Ovary (tissue), 7 donors: ENCODE measurements at regions not wholly inside any gene's neighbourhood (a gene's known extent, or its start where the extent isn't known, plus 50 kb on each side); places are given as distances from the start of the nearest gene placed in this dataset.
"Not testable (repeated sequence)": the region's sequence is repeated elsewhere in the genome, so short reads cannot be mapped to it uniquely, and the experiment has no call there.

ENCODE experiments used
- DNase-seq, 5 donors: peaks; one replicate each; pipeline ENCODE4 v3.0.0-alpha.2; 2019 to 2020
- H3K27ac ChIP-seq, 2 donors: fragments of 200-600 bp; one replicate each; pipeline versions ENCODE4 v1.5.1 to v1.8.0; 2019 to 2022
- H3K27me3 ChIP-seq: fragments of 200-600 bp; one replicate; pipeline ENCODE4 v1.8.0; 2022
- H3K36me3 ChIP-seq: fragments of 200-600 bp; sonication (generic); one replicate; pipeline ENCODE4 v1.5.1; 2019
- H3K4me1 ChIP-seq: one replicate; pipeline ENCODE4 v1.8.1; 2013; ENCODE audit warnings: mild to moderate bottlenecking, moderate library complexity; ENCODE audit not compliant: insufficient read depth
- H3K4me3 ChIP-seq: fragments of 200-600 bp; sonication (generic); one replicate; pipeline ENCODE4 v1.5.1; 2017
- H3K9me3 ChIP-seq, 2 donors: fragments of 200-600 bp in 1 of 2; sonication (generic) in 1 of 2; one replicate each; pipeline versions ENCODE4 v1.5.1 to v1.8.1; 2013 to 2019; ENCODE audit warnings: mild to moderate bottlenecking in 1 of 2, moderate library complexity in 1 of 2
- CTCF ChIP-seq, 3 donors: fragments of 450-650 bp in 2 of 3; fragments of 200-600 bp in 1 of 3; IDR thresholded peaks; one replicate each; pipeline versions ENCODE4 v1.5.1 to v1.8.0; 2016 to 2022; ENCODE audit warnings: antibody characterized with exemption in 3 of 3, mild to moderate bottlenecking in 1 of 3
- EP300 ChIP-seq: sonication (generic); formaldehyde crosslinking; IDR thresholded peaks from one replicate; pipeline ENCODE4 v1.6.1; 2017; ENCODE audit warnings: antibody characterized with exemption
- POLR2A ChIP-seq: fragments of 450-650 bp; IDR thresholded peaks from one replicate; pipeline ENCODE4 v1.6.1; 2017; ENCODE audit warnings: antibody characterized with exemption, mild to moderate bottlenecking, moderate library complexity
- WGBS, 3 donors: extraction: QIAGEN DNeasy Blood & Tissue Kit in 1 of 3; methylation state at CpG; one replicate each; pipeline versions ENCODE4 v1.1.5 to v1.1.7; 2013 to 2017; 5-methylcytosine and 5-hydroxymethylcytosine counted together
- intact Hi-C, 4 donors: fragments of 100-400 bp; cut with DNase I; formaldehyde crosslinking; loops; one replicate each; pipeline versions ENCODE4 v1.11.0 to v1.15.1; 2022 to 2023
- donor health status: DM: no; HTN: no; CAD: no; lungs with moderate emphysema.
- donor health status: DM: no; HTN: no; CAD: no.
- donor health status: Bipolar disorder and iron deficiency.
- donor health status: DM: no; HTN: no; CAD: no.
- donor health status: DM: yes; HTN: yes; CAD: no.

- TF ChIP-seq POLR2A, result no peak
- TF ChIP-seq CTCF (IDR thresholded peaks at IDR 0.05), result no peak
- no peak for TF ChIP-seq EP300
- H3K27me3 ChIP-seq, result no peaks in the 10 kb centered on the region
- no peak overlapping the region for H3K27ac ChIP-seq
- intact Hi-C loops, result no loop called here
- no peaks in the 10 kb centered on the region for H3K9me3 ChIP-seq
- 65 to 81% (median 76%) methylated on average over 2 of the region's 2 CpGs for WGBS, 3 donors
- DNase-seq, result no peak
- H3K4me1 ChIP-seq, result no peaks in the 10 kb centered on the region
- H3K36me3 ChIP-seq, result no peaks in the 10 kb centered on the region
- no peak overlapping the region for H3K4me3 ChIP-seq
Observed at GRCh38 chr2:142291969-142292368, 161.2 kb upstream of the LRP1B start.

GRCh38 chr2:142290931-142291330 is 160.1 kb upstream of the LRP1B start:
- H3K4me3 ChIP-seq, result no peak overlapping the region
- WGBS, 3 donors, result 15 to 23% (median 17%) methylated on average over 3 of the region's 3 CpGs
- H3K4me1 ChIP-seq, result no peaks in the 10 kb centered on the region
- H3K9me3 ChIP-seq, result no peaks in the 10 kb centered on the region
- H3K27me3 ChIP-seq, result no peaks in the 10 kb centered on the region
- TF ChIP-seq EP300 (no peak), CTCF (IDR thresholded peaks at IDR 0.05) (no peak), POLR2A (no peak)
- H3K27ac ChIP-seq, result no peak overlapping the region
- no peak for DNase-seq
- H3K36me3 ChIP-seq, result no peaks in the 10 kb centered on the region
- intact Hi-C loops, result no loop called here

- no peak for DNase-seq
- 69 to 75% (median 69%) methylated on average over 7 of the region's 7 CpGs for WGBS, 3 donors
- Histone ChIP-seq H3K9me3 (no peaks in the 10 kb centered on the region), H3K27ac (no peak overlapping the region), H3K4me3 (no peak overlapping the region), H3K4me1 (no peaks in the 10 kb centered on the region), H3K36me3 (no peaks in the 10 kb centered on the region), H3K27me3 (no peaks in the 10 kb centered on the region)
- intact Hi-C loops, result no loop called here
- TF ChIP-seq POLR2A (no peak), EP300 (no peak)
Observed at GRCh38 chr2:142286618-142287017, 155.8 kb upstream of the LRP1B start.

GRCh38 chr2:142285480-142285879 is 154.7 kb upstream of the LRP1B start:
- Histone ChIP-seq H3K27ac (no peak overlapping the region), H3K27me3 (no peaks in the 10 kb centered on the region), H3K9me3 (no peaks in the 10 kb centered on the region), H3K4me1 (no peaks in the 10 kb centered on the region), H3K36me3 (no peaks in the 10 kb centered on the region), H3K4me3 (no peak overlapping the region)
- 85 to 92% (median 91%) methylated on average over 4 of the region's 4 CpGs for whole genome bisulfite sequencing, 3 donors
- intact Hi-C loops, result no loop called here
- TF ChIP-seq POLR2A, result no peak
- TF ChIP-seq EP300, result no peak
- TF ChIP-seq CTCF (IDR thresholded peaks at IDR 0.05), result no peak
- DNase-seq, result no peak

GRCh38 chr2:142284336-142284735 is 153.5 kb upstream of the LRP1B start:
- H3K4me3 ChIP-seq, H3K27me3 ChIP-seq, H3K36me3 ChIP-seq, intact Hi-C loops, H3K9me3 ChIP-seq, H3K4me1 ChIP-seq, DNase-seq, H3K27ac ChIP-seq: not testable (repeated sequence)
- 46 to 73% (median 52%) methylated on average over 4 of the region's 4 CpGs for WGBS, 3 donors

- Histone ChIP-seq H3K36me3 (no peaks in the 10 kb centered on the region), H3K4me3 (no peak overlapping the region), H3K27ac (no peak overlapping the region), H3K4me1 (no peaks in the 10 kb centered on the region), H3K9me3 (no peaks in the 10 kb centered on the region), H3K27me3 (no peaks in the 10 kb centered on the region)
- TF ChIP-seq POLR2A (no peak), EP300 (no peak), CTCF (IDR thresholded peaks at IDR 0.05) (no peak)
- no peak for DNase-seq
- intact Hi-C loops, result no loop called here
- WGBS, 3 donors, result 78 to 83% (median 80%) methylated on average over 5 of the region's 5 CpGs
Observed at GRCh38 chr2:142280831-142281230, 150.0 kb upstream of the LRP1B start.
